ENCODE measurements at regions not wholly inside any gene's neighbourhood (a gene's known extent, or its start where the extent isn't known, plus 50 kb on each side); places are given as distances from the start of the nearest gene placed in this dataset.
"Not testable (repeated sequence)": the region's sequence is repeated elsewhere in the genome, so short reads cannot be mapped to it uniquely, and the experiment has no call there.

- H3K4me1 Mint-ChIP-seq (ENCODE audit: low read depth) = no peaks in the 10 kb centered on the region
- H3K27ac Mint-ChIP-seq = no peak overlapping the region
- ChIA-PET POLR2A (no interaction called here), CTCF (no interaction called here)
- intact Hi-C loops (cut with micrococcal nuclease) = no loop called here
- H3K36me3 Mint-ChIP-seq = no peaks in the 10 kb centered on the region
- H3K27me3 Mint-ChIP-seq = peaks cover 11% of the 10 kb centered on the region
- no peak overlapping the region for H3K4me3 Mint-ChIP-seq
- H3K9me3 Mint-ChIP-seq = no peaks in the 10 kb centered on the region
- no peak for DNase-seq
Observed at GRCh38 chr2:172305066-172305465, 122.3 kb upstream of the ITGA6 start.

DNA sequence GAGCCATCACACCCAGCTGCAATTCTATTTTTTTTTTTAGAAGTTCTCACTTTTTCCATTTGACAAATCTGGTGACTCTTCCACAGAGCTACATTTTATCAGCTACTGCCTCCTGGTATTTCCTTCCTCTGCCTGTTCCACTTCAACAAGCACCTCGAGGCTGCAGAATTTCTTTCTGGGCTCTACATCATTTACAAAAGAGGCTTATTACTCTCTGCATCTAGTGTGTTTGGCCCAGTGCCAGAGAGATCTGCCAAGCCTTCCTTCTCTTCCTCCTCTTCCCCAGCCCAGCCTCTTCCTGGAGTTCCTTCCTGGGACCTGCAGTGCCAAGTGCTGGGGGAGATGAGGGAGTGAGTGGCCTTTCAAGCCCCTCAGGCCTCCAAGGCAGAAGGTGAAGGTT, 119.6 kb upstream of the ITGA6 start:
- no peaks in the 10 kb centered on the region for H3K4me1 Mint-ChIP-seq (ENCODE audit: low read depth)
- ChIA-PET POLR2A (no interaction called here), CTCF (no interaction called here)
- no peak overlapping the region for H3K27ac Mint-ChIP-seq
- intact Hi-C loops (cut with micrococcal nuclease) = no loop called here
- H3K9me3 Mint-ChIP-seq = no peaks in the 10 kb centered on the region
- peaks cover 7% of the 10 kb centered on the region for H3K27me3 Mint-ChIP-seq
- H3K4me3 Mint-ChIP-seq = no peak overlapping the region
- DNase-seq = no peak
- H3K36me3 Mint-ChIP-seq = no peaks in the 10 kb centered on the region

DNA sequence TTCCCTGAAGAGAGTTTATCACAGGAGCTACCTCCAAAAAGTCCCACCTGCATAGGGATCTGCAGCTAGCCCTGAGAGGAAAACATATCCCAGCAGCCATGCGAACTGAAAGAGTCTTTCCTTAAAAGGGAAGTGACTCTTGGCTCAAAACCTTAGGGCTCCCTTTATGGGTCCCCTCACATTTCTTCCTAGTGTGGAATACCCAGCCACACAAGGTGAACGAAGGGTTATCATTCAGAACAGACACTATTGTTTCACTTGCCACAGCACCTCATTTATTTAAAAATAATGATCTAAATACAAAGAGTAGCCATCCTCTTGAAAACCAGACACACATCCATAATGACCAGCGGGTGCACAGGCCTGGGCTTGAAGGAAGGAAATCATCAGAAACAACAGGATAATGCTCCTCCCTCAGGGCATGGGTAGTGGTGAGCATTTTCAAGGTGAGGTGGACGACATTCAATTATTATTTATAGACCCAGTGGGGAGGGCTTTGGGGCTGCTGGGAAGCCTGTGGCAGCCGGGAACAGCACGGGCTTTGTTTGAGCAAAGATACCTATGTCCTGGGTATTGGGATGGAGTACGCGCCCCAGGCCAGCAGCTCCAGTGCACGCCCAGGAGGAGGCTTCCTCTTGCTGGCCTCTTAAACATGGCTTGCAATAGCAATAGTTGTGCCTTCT, 119.0 kb upstream of the ITGA6 start:
- Mint-ChIP-seq H3K36me3 (no peaks in the 10 kb centered on the region), H3K4me1 (ENCODE audit: low read depth) (no peaks in the 10 kb centered on the region), H3K4me3 (no peak overlapping the region), H3K9me3 (no peaks in the 10 kb centered on the region), H3K27ac (no peak overlapping the region), H3K27me3 (peaks cover 7% of the 10 kb centered on the region)
- intact Hi-C loops (cut with micrococcal nuclease) = no loop called here
- ChIA-PET CTCF (no interaction called here), POLR2A (no interaction called here)
- no peak for DNase-seq

DNA sequence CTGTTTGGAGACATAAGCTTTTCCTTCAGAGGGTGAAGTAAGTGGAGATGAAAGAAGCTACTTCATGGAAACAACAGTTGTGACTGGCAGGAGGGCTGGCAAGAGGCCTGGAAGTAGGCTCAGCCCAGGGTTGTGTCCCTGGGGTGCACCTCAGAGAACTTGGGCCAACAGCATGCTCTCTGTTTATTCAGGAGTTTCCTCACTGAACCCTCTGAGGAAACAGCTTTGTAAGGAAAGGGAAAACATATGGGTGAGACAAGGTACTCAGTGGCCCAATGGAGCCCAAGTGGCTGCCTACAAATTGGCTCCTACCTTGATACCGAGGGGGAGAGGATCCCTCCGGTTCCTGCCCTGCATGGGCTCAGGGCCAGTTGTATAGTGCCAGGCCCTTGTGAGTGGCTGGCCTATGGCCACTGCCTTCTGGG, 115.5 kb upstream of the ITGA6 start:
- POLR2A ChIA-PET = no interaction called here
- intact Hi-C loops (cut with micrococcal nuclease) = no loop called here
- Mint-ChIP-seq H3K4me1 (ENCODE audit: low read depth) (no peaks in the 10 kb centered on the region), H3K9me3 (no peaks in the 10 kb centered on the region), H3K36me3 (no peaks in the 10 kb centered on the region), H3K27ac (no peak overlapping the region), H3K27me3 (no peaks in the 10 kb centered on the region), H3K4me3 (no peak overlapping the region)
- CTCF ChIA-PET = no interaction called here
- no peak for DNase-seq

DNA sequence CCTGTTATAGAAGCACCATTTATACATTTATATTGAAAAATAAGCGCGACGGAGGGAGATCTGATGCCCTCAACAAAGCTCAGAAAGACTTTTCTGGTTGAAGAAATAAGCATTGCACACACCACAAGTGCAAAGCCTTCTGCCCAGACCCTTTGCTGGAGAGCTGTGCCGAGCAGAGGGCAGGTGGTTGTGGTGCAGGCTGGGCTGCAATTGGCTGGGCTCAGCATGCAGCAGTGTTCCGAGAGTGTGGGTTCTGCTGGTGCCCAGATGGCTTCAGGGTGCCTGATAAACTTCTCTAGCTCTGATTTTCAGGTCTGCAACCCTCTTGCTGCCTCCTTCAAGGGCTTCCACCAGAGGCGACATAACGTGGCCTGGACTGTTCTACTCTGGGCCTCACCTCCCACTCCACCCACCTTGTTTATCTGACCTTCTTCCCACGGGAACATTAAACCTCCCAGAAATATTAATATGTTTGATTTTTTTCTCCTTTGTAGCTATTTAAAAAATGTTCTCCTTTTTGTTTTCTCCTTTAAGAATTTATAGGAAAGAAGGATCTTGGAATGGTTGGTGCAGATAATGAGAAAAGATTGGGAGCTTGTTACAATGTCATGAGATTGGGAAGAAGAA, 113.6 kb upstream of the ITGA6 start:
- DNase-seq = no peak
- CTCF ChIA-PET = interaction anchor here (1.7 kb wide), 1 partner anchor 148 kb away, joined by 3 read pairs; no protein-coding TSS in a partner anchor
- H3K36me3 Mint-ChIP-seq = no peaks in the 10 kb centered on the region
- H3K9me3 Mint-ChIP-seq = no peaks in the 10 kb centered on the region
- no peak overlapping the region for H3K27ac Mint-ChIP-seq
- no peaks in the 10 kb centered on the region for H3K4me1 Mint-ChIP-seq (ENCODE audit: low read depth)
- H3K27me3 Mint-ChIP-seq = no peaks in the 10 kb centered on the region
- POLR2A ChIA-PET = interaction anchor here (1.1 kb wide), 1 partner anchor 116 kb away, joined by 3 read pairs; no protein-coding TSS in a partner anchor
- no peak overlapping the region for H3K4me3 Mint-ChIP-seq
- intact Hi-C loops (cut with micrococcal nuclease) = no loop called here

DNA sequence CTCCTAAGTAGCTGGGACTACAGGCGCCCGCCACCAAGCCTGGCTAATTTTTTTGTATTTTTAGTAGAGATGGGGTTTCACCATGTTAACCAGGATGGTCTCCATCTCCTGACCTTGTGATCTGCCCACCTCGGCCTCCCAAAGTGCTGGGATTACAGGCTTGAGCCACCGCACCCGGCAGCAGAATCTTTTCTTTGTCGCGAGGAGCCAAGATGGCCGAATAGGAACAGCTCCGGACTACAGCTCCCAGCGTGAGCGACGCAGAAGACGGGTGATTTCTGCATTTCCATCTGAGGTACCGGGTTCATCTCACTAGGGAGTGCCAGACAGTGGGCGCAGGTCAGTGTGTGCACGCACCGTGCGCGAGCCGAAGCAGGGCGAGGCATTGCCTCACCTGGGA, 112.3 kb upstream of the ITGA6 start:
- POLR2A ChIA-PET; H3K4me1 Mint-ChIP-seq (ENCODE audit: low read depth); H3K9me3 Mint-ChIP-seq; CTCF ChIA-PET; H3K27me3 Mint-ChIP-seq; H3K36me3 Mint-ChIP-seq; H3K4me3 Mint-ChIP-seq; H3K27ac Mint-ChIP-seq; intact Hi-C loops (cut with micrococcal nuclease); DNase-seq: not testable (repeated sequence)

DNA sequence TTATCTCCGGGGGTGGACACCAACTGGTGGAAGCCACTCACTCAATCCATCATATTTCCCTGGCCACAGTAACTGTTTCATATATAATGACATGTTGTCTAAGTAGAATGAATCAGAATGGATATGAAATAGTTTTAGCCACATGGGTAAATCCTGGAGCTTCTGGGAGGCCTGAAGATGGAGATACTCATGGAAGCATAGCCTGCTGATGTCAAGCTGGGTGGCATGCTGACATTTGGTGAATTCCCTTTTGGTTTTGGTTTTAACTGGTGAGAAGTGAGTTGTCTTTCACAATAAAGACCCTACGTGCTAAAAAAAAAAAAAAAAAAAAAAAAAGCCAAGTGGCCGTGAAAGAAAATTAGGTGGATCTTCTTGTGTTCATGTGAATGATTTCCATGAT, 105.3 kb upstream of the ITGA6 start:
- ChIA-PET POLR2A (no interaction called here), CTCF (no interaction called here)
- Mint-ChIP-seq H3K27me3 (no peaks in the 10 kb centered on the region), H3K27ac (no peak overlapping the region), H3K36me3 (no peaks in the 10 kb centered on the region), H3K4me1 (ENCODE audit: low read depth) (no peaks in the 10 kb centered on the region), H3K4me3 (no peak overlapping the region), H3K9me3 (peaks cover 3% of the 10 kb centered on the region)
- intact Hi-C loops (cut with micrococcal nuclease) = no loop called here
- no peak for DNase-seq

DNA sequence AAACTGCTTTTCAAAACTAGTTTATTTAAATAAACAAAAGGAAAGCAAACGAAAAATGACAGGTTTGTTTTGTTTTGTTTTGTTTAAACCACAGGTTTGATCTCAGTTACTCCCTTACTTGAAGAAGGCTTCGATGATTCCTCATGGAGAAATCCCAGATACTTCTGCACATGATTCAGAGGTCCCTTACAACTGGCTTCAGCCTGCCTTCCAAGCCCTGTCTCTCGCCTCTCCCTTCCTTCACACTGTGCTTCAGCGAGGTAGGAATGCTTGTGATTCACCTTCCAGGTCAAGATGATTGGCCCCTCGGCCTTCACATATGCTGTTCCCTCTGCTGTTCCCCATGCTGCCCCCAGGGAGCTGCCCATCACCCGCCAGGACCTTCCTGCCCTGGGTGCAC, 104.1 kb upstream of the ITGA6 start:
- H3K27ac Mint-ChIP-seq = no peak overlapping the region
- intact Hi-C loops (cut with micrococcal nuclease) = no loop called here
- H3K4me1 Mint-ChIP-seq (ENCODE audit: low read depth) = no peaks in the 10 kb centered on the region
- H3K4me3 Mint-ChIP-seq = no peak overlapping the region
- peaks cover 3% of the 10 kb centered on the region for H3K9me3 Mint-ChIP-seq
- CTCF ChIA-PET = no interaction called here
- POLR2A ChIA-PET = no interaction called here
- no peaks in the 10 kb centered on the region for H3K36me3 Mint-ChIP-seq
- no peaks in the 10 kb centered on the region for H3K27me3 Mint-ChIP-seq
- no peak for DNase-seq

DNA sequence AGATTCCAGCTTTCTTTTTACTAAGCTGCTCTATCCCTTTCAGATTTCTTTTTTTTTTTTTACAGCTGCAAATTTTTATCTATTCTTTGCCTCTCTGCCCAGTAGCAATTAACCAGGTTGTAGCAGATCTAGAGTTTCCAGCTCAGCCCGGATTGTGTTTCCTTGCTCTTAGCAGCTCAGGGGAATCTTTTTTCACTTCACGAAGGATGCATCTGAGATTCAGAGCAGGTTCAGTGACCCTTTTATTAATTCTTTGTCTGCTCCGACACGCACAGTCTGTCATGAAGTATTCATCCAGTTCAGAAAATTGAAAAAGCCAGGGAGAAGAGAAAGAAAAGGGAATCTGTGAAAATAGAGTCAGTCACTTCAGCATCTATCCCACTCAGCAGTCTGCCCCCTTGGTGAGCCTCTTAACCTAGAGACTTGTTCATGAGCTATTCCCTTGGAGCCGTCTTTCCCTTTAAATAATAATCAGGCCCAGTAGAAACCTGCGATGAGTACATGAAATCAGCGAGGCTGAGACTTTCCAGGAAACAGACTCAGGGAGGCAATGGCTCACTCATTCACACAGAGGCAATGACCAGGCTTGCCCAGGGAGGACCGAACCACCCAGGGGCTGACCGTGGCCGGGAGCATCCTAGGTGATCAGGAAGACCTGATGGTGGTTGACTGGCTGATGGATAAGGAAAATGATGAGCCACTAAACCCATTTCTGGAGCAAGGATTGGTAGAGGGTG, 103.4 kb upstream of the ITGA6 start:
- POLR2A ChIA-PET = no interaction called here

DNA sequence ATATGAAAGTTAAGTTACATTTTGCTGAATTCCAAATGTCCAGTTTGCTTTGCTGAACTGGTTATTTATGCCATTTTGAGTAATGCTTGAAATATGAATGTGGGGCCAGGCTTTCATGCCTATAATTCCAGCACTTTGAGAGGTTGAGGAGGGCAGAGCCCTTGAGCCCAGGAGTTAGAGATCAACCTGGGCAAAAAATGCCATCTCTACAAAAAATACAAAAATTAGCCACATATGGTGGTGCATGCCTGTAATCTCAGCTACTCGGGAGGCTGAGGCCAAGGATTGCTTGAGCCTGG, 101.2 kb upstream of the ITGA6 start:
- H3K9me3 Mint-ChIP-seq = peaks cover 3% of the 10 kb centered on the region
- ChIA-PET POLR2A (no interaction called here), CTCF (no interaction called here)
- no peaks in the 10 kb centered on the region for H3K36me3 Mint-ChIP-seq
- no peak overlapping the region for H3K27ac Mint-ChIP-seq
- no peaks in the 10 kb centered on the region for H3K27me3 Mint-ChIP-seq
- intact Hi-C loops (cut with micrococcal nuclease) = no loop called here
- no peak for DNase-seq
- no peaks in the 10 kb centered on the region for H3K4me1 Mint-ChIP-seq (ENCODE audit: low read depth)
- H3K4me3 Mint-ChIP-seq = no peak overlapping the region

More for the DNA sequence above, 103.4 kb upstream of the ITGA6 start:
- Mint-ChIP-seq H3K9me3 (peaks cover 3% of the 10 kb centered on the region), H3K4me3 (no peak overlapping the region), H3K27ac (no peak overlapping the region), H3K4me1 (ENCODE audit: low read depth) (no peaks in the 10 kb centered on the region), H3K36me3 (no peaks in the 10 kb centered on the region), H3K27me3 (no peaks in the 10 kb centered on the region)
- no peak for DNase-seq
- CTCF ChIA-PET = no interaction called here
- intact Hi-C loops (cut with micrococcal nuclease) = no loop called here

GRCh38 chr2:172328103-172328841, 99.1 kb upstream of the ITGA6 start:
- ChIA-PET POLR2A (no interaction called here), CTCF (no interaction called here)
- H3K36me3 Mint-ChIP-seq = no peaks in the 10 kb centered on the region
- no peaks in the 10 kb centered on the region for H3K27me3 Mint-ChIP-seq
- no peaks in the 10 kb centered on the region for H3K9me3 Mint-ChIP-seq
- no peaks in the 10 kb centered on the region for H3K4me1 Mint-ChIP-seq (ENCODE audit: low read depth)
- intact Hi-C loops (cut with micrococcal nuclease) = no loop called here
- no peak for DNase-seq
- H3K27ac Mint-ChIP-seq = no peak overlapping the region
- H3K4me3 Mint-ChIP-seq = no peak overlapping the region

- no peak overlapping the region for H3K4me3 Mint-ChIP-seq
- H3K9me3 Mint-ChIP-seq = no peaks in the 10 kb centered on the region
- CTCF ChIA-PET = interaction anchor here (1.0 kb wide), 1 partner anchor 10 kb away, joined by 3 read pairs; no protein-coding TSS in a partner anchor
- no peak overlapping the region for H3K27ac Mint-ChIP-seq
- DNase-seq = no peak
- no peaks in the 10 kb centered on the region for H3K4me1 Mint-ChIP-seq (ENCODE audit: low read depth)
- no peaks in the 10 kb centered on the region for H3K36me3 Mint-ChIP-seq
- POLR2A ChIA-PET = no interaction called here
- intact Hi-C loops (cut with micrococcal nuclease) = no loop called here
- no peaks in the 10 kb centered on the region for H3K27me3 Mint-ChIP-seq
Observed at GRCh38 chr2:172329416-172329773, 98.0 kb upstream of the ITGA6 start.

Data from activated CD4-positive, alpha-beta memory T cell treated with anti-CD3 and anti-CD28 coated beads for 36 hours (primary cell).